PC-9 (cell line): ENCODE measurements at regions not wholly inside any gene's neighbourhood (a gene's known extent, or its start where the extent isn't known, plus 50 kb on each side); places are given as distances from the start of the nearest gene placed in this dataset.

ENCODE experiments used
- CTCF ChIP-seq: fragments of 200-600 bp; sonication (generic); conservative IDR thresholded peaks from 2 replicates; pipeline ENCODE4 v1.6.1; 2017; ENCODE audit warnings: mixed run types, antibody characterized with exemption, mild to moderate bottlenecking, moderate library complexity
- EZH2 ChIP-seq: fragments of 200-600 bp; sonication (generic); IDR thresholded peaks from 2 replicates; pipeline ENCODE4 v1.8.0; 2017; ENCODE audit warnings: antibody characterized with exemption, low read depth

- TF ChIP-seq CTCF (no peak), EZH2 (no peak)
These were observed 86.1 kb downstream of the FASTKD2 start for GRCh38 chr2:206851521-206851920.
